ENCODE measurements at regions not wholly inside any gene's neighbourhood (a gene's known extent, or its start where the extent isn't known, plus 50 kb on each side); places are given as distances from the start of the nearest gene placed in this dataset.

GRCh38 chr9:78606001-78606379 is 309.1 kb downstream of the PSAT1 start:
- DNase-seq: no peak

- DNase-seq: no peak
Measured at GRCh38 chr9:78607853-78608252, 310.9 kb downstream of the PSAT1 start.

- peak; percentile 54 for DNase-seq
Measured at GRCh38 chr9:78609450-78609849, 312.5 kb downstream of the PSAT1 start.

- DNase-seq: no peak
Measured at GRCh38 chr9:78612091-78612490, 315.2 kb downstream of the PSAT1 start.

GRCh38 chr9:78613006-78613405 is 316.1 kb downstream of the PSAT1 start:
- DNase-seq: no peak

GRCh38 chr9:78614892-78615291 is 318.0 kb downstream of the PSAT1 start:
- no peak for DNase-seq

GRCh38 chr9:78615372-78615771 is 318.4 kb downstream of the PSAT1 start:
- no peak for DNase-seq

GRCh38 chr9:78618735-78619134 is 321.8 kb downstream of the PSAT1 start:
- DNase-seq: no peak

GRCh38 chr9:78620303-78620702 is 323.4 kb downstream of the PSAT1 start:
- no peak for DNase-seq

- no peak for DNase-seq
Measured at GRCh38 chr9:78620764-78621163, 323.8 kb downstream of the PSAT1 start.

GRCh38 chr9:78622126-78622525 is 325.2 kb downstream of the PSAT1 start:
- DNase-seq: no peak

- no peak for DNase-seq
Measured at GRCh38 chr9:78626971-78627370, 330.0 kb downstream of the PSAT1 start.

GRCh38 chr9:78630966-78631365 is 334.0 kb downstream of the PSAT1 start:
- DNase-seq: no peak

GRCh38 chr9:78640728-78641127 is 343.8 kb downstream of the PSAT1 start:
- no peak for DNase-seq

- no peak for DNase-seq
Measured at GRCh38 chr9:78644359-78644758, 347.4 kb downstream of the PSAT1 start.

- no peak for DNase-seq
Measured at GRCh38 chr9:78654324-78654723, 357.4 kb downstream of the PSAT1 start.

GRCh38 chr9:78663369-78663768 is 366.4 kb downstream of the PSAT1 start:
- DNase-seq: no peak

GRCh38 chr9:78664370-78664769 is 367.4 kb downstream of the PSAT1 start:
- DNase-seq: no peak

- DNase-seq: no peak
Measured at GRCh38 chr9:78666818-78667414, 370.0 kb downstream of the PSAT1 start.

GRCh38 chr9:78668148-78668832 is 371.4 kb downstream of the PSAT1 start:
- DNase-seq: no peak

- DNase-seq: no peak
Measured at GRCh38 chr9:78669591-78669990, 372.7 kb downstream of the PSAT1 start.

- DNase-seq: no peak
Measured at GRCh38 chr9:78671785-78672184, 374.9 kb downstream of the PSAT1 start.

GRCh38 chr9:78674874-78675273 is 377.9 kb downstream of the PSAT1 start:
- no peak for DNase-seq

- no peak for DNase-seq
Measured at GRCh38 chr9:78676009-78676408, 379.1 kb downstream of the PSAT1 start.

- DNase-seq: no peak
Measured at GRCh38 chr9:78676623-78677022, 379.7 kb downstream of the PSAT1 start.
